ENCODE measurements at regions not wholly inside any gene's neighbourhood (a gene's known extent, or its start where the extent isn't known, plus 50 kb on each side); places are given as distances from the start of the nearest gene placed in this dataset.

DNA sequence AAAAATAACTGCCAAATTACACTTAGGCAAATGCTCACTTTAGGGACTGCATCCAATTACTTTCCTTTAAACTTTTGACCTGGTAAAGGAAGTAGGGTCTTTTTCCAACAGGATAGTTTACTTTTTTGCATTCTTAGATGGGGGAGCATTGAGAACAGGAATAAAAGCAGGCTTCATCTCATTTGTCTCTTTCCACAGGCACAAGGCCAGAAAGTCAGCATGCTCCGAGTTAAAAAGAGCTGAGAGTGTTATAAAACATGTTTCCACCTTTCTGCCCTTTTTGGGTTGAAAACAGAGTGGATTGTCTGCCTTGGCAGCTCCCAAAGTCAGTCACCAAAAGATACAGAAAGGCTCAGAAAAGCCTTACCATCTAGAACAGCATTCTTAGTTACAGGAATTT is 404.9 kb upstream of the ALCAM start:
- TF ChIP-seq POLR2A (IDR thresholded peaks at IDR 0.05; ENCODE audit: control extremely low read depth in 1 of 2, low read depth in 2 of 2, low read length in 2 of 2) (no peak), HDAC6 (IDR thresholded peaks at IDR 0.05; ENCODE audit: low read depth, low read length) (no peak), SP1 (IDR thresholded peaks at IDR 0.05; ENCODE audit: low read depth, low read length) (no peak)
- TF ChIP-seq, protein P1, sequence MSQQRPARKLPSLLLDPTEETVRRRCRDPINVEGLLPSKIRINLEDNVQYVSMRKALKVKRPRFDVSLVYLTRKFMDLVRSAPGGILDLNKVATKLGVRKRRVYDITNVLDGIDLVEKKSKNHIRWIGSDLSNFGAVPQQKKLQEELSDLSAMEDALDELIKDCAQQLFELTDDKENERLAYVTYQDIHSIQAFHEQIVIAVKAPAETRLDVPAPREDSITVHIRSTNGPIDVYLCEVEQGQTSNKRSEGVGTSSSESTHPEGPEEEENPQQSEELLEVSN (IDR thresholded peaks at IDR 0.05): no peak
- TF ChIP-seq, protein P2, sequence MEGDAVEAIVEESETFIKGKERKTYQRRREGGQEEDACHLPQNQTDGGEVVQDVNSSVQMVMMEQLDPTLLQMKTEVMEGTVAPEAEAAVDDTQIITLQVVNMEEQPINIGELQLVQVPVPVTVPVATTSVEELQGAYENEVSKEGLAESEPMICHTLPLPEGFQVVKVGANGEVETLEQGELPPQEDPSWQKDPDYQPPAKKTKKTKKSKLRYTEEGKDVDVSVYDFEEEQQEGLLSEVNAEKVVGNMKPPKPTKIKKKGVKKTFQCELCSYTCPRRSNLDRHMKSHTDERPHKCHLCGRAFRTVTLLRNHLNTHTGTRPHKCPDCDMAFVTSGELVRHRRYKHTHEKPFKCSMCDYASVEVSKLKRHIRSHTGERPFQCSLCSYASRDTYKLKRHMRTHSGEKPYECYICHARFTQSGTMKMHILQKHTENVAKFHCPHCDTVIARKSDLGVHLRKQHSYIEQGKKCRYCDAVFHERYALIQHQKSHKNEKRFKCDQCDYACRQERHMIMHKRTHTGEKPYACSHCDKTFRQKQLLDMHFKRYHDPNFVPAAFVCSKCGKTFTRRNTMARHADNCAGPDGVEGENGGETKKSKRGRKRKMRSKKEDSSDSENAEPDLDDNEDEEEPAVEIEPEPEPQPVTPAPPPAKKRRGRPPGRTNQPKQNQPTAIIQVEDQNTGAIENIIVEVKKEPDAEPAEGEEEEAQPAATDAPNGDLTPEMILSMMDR (IDR thresholded peaks at IDR 0.05; ENCODE audit: control extremely low read depth in 1 of 3, insufficient read depth in 1 of 3, low read depth in 1 of 3, low read length in 3 of 3): no peak
